ENCODE measurements at regions not wholly inside any gene's neighbourhood (a gene's known extent, or its start where the extent isn't known, plus 50 kb on each side); places are given as distances from the start of the nearest gene placed in this dataset.

DNA sequence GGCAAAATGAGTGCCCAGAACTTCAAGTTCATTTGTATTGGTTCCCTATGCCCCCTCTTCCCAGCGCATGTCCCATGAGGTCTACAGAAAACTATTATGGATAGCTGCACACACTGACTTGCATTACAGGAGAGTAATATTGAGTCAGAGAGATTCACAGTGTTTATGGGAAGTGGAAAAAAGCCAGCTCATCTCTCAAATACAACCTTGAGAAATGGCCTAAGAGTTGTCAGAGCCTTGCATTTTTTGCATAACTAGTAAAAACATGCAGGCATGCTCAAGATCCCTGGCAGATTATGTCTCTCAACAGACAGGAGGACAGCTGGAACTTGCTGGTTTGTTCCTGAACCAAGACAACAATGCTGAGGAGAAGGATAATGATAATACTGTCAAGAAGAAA lies 1292.8 kb downstream of the DSC3 start:
- intact Hi-C loops (cut with DNase I) = no loop called here
- Histone ChIP-seq H3K4me1 (ENCODE audit: control insufficient read depth in 2 of 3, insufficient read depth in 2 of 3, low read depth in 1 of 3, low read length in 3 of 3) (no peaks in the 10 kb centered on the region), H3K27ac (ENCODE audit: low read depth in 2 of 2, low read length in 2 of 2) (no peak overlapping the region), H3K27me3 (ENCODE audit: control insufficient read depth, insufficient read depth, low read length) (no peaks in the 10 kb centered on the region), H3K36me3 (ENCODE audit: control insufficient read depth in 2 of 3, insufficient read depth in 3 of 3, low read length in 3 of 3) (no peaks in the 10 kb centered on the region), H3K4me3 (ENCODE audit: low read length in 3 of 3) (no peak overlapping the region), H3K9ac (ENCODE audit: low read length in 3 of 3) (no peak overlapping the region), H3K9me3 (ENCODE audit: control insufficient read depth in 2 of 3, insufficient read depth in 1 of 3, low read length in 3 of 3) (no peaks in the 10 kb centered on the region)
- TF ChIP-seq CTCF (IDR thresholded peaks at IDR 0.05; ENCODE audit: borderline replicate concordance, extremely low read depth, insufficient read depth) = no peak
- no peak for DNase-seq
- FAIRE-seq = no peak

DNA sequence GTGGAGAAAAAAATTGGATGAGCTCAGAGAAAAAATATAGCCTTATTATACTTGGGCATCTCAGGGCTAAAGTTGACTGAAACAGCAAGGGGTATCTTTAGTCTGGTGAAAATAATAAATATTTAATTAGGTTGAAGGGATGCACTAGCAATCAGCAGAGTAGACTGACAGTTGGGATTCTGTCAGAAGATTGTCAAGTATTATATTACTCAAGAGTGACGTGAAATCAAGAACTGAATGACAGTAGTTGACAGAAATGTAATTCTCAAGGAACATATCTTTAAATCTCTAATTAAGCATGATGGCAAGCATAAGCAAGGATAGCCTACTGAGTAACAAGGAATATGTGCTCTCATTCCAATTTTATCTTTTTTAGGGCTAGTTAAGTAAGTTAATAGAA lies 1301.1 kb downstream of the DSC3 start:
- DNase-seq (no peak), FAIRE-seq (no peak)
- Histone ChIP-seq H3K9ac (ENCODE audit: low read length in 3 of 3) (no peak overlapping the region), H3K27me3 (ENCODE audit: control insufficient read depth, insufficient read depth, low read length) (no peaks in the 10 kb centered on the region), H3K9me3 (ENCODE audit: control insufficient read depth in 2 of 3, insufficient read depth in 1 of 3, low read length in 3 of 3) (no peaks in the 10 kb centered on the region), H3K36me3 (ENCODE audit: control insufficient read depth in 2 of 3, insufficient read depth in 3 of 3, low read length in 3 of 3) (no peaks in the 10 kb centered on the region), H3K4me3 (ENCODE audit: low read length in 3 of 3) (no peak overlapping the region), H3K27ac (ENCODE audit: low read depth in 2 of 2, low read length in 2 of 2) (no peak overlapping the region), H3K4me1 (ENCODE audit: control insufficient read depth in 2 of 3, insufficient read depth in 2 of 3, low read depth in 1 of 3, low read length in 3 of 3) (no peaks in the 10 kb centered on the region)
- intact Hi-C loops (cut with DNase I) = no loop called here
- TF ChIP-seq CTCF (IDR thresholded peaks at IDR 0.05; ENCODE audit: borderline replicate concordance, extremely low read depth, insufficient read depth) = no peak

GRCh38 chr18:29737620-29738019 lies 1304.9 kb downstream of the DSC3 start:
- intact Hi-C loops (cut with DNase I) = no loop called here
- Histone ChIP-seq H3K27me3 (ENCODE audit: control insufficient read depth, insufficient read depth, low read length) (no peaks in the 10 kb centered on the region), H3K4me1 (ENCODE audit: control insufficient read depth in 2 of 3, insufficient read depth in 2 of 3, low read depth in 1 of 3, low read length in 3 of 3) (no peaks in the 10 kb centered on the region), H3K27ac (ENCODE audit: low read depth in 2 of 2, low read length in 2 of 2) (no peak overlapping the region), H3K9me3 (ENCODE audit: control insufficient read depth in 2 of 3, insufficient read depth in 1 of 3, low read length in 3 of 3) (peaks cover 0 to 4% (median 0%) of the 10 kb centered on the region in 3 donors), H3K9ac (ENCODE audit: low read length in 3 of 3) (no peak overlapping the region), H3K4me3 (ENCODE audit: low read length in 3 of 3) (no peak overlapping the region), H3K36me3 (ENCODE audit: control insufficient read depth in 2 of 3, insufficient read depth in 3 of 3, low read length in 3 of 3) (no peaks in the 10 kb centered on the region)
- FAIRE-seq = no peak
- DNase-seq = no peak
- no peak for TF ChIP-seq CTCF (IDR thresholded peaks at IDR 0.05; ENCODE audit: borderline replicate concordance, extremely low read depth, insufficient read depth)

- TF ChIP-seq CTCF (IDR thresholded peaks at IDR 0.05; ENCODE audit: borderline replicate concordance, extremely low read depth, insufficient read depth) = no peak
- Histone ChIP-seq H3K9ac (ENCODE audit: low read length in 3 of 3) (no peak overlapping the region), H3K36me3 (ENCODE audit: control insufficient read depth in 2 of 3, insufficient read depth in 3 of 3, low read length in 3 of 3) (no peaks in the 10 kb centered on the region), H3K4me3 (ENCODE audit: low read length in 3 of 3) (no peak overlapping the region), H3K4me1 (ENCODE audit: control insufficient read depth in 2 of 3, insufficient read depth in 2 of 3, low read depth in 1 of 3, low read length in 3 of 3) (no peaks in the 10 kb centered on the region), H3K27ac (ENCODE audit: low read depth in 2 of 2, low read length in 2 of 2) (no peak overlapping the region), H3K9me3 (ENCODE audit: control insufficient read depth in 2 of 3, insufficient read depth in 1 of 3, low read length in 3 of 3) (peaks cover 0 to 4% (median 0%) of the 10 kb centered on the region in 3 donors), H3K27me3 (ENCODE audit: control insufficient read depth, insufficient read depth, low read length) (no peaks in the 10 kb centered on the region)
- FAIRE-seq (no peak), DNase-seq (no peak)
- intact Hi-C loops (cut with DNase I) = no loop called here
Measured at GRCh38 chr18:29737190-29737589, 1305.4 kb downstream of the DSC3 start.
